Astrocyte (in vitro differentiated cells and primary cell): ENCODE measurements at regions not wholly inside any gene's neighbourhood (a gene's known extent, or its start where the extent isn't known, plus 50 kb on each side); places are given as distances from the start of the nearest gene placed in this dataset.
"Not testable (repeated sequence)": the region's sequence is repeated elsewhere in the genome, so short reads cannot be mapped to it uniquely, and the experiment has no call there.

Source experiments
- CTCF ChIP-seq: IDR thresholded peaks from 2 replicates; pipeline ENCODE4 v1.5.1; 2011; ENCODE audit warnings: low read depth, mild to moderate bottlenecking, inconsistent platforms, low read length, moderate library complexity; ENCODE audit not compliant: insufficient read depth
- EZH2 ChIP-seq: IDR thresholded peaks from 2 replicates; pipeline ENCODE4 v1.6.1; 2012; ENCODE audit warnings: mild to moderate bottlenecking, low read length, inconsistent platforms; ENCODE audit not compliant: insufficient read depth

- TF ChIP-seq CTCF, EZH2: not testable (repeated sequence)
Measured at GRCh38 chr5:131095561-131095960, 69.5 kb downstream of the HINT1 start.
